Type B pancreatic cell (in vitro differentiated cells): ENCODE measurements at regions not wholly inside any gene's neighbourhood (a gene's known extent, or its start where the extent isn't known, plus 50 kb on each side); places are given as distances from the start of the nearest gene placed in this dataset.

Source experiments
- DNase-seq: peaks from one replicate; pipeline ENCODE4 v3.0.0; 2021; ENCODE audit warnings: mixed read lengths; ENCODE audit not compliant: unreplicated experiment; ENCODE audit errors: extremely low spot score
- H3K27ac Mint-ChIP-seq: 2 replicates; pipeline ENCODE4 v1.8.0; 2021; ENCODE audit warnings: mild to moderate bottlenecking, mixed read lengths
- H3K27me3 Mint-ChIP-seq: 2 replicates; pipeline ENCODE4 v1.8.0; 2021; ENCODE audit warnings: mixed read lengths
- H3K36me3 Mint-ChIP-seq: 2 replicates; pipeline ENCODE4 v1.8.0; 2021; ENCODE audit warnings: mixed read lengths
- H3K4me1 Mint-ChIP-seq: one replicate; pipeline ENCODE4 v1.8.0; 2021; ENCODE audit warnings: mixed read lengths; ENCODE audit not compliant: unreplicated experiment
- H3K4me3 Mint-ChIP-seq: 2 replicates; pipeline ENCODE4 v1.8.0; 2021; ENCODE audit warnings: mild to moderate bottlenecking, mixed read lengths
- H3K9me3 Mint-ChIP-seq: 2 replicates; pipeline ENCODE4 v1.8.0; 2021; ENCODE audit warnings: mixed read lengths
- CTCF ChIP-seq: fragments of 200-600 bp; sonication (generic); conservative IDR thresholded peaks from 2 replicates; pipeline ENCODE4 v1.5.0; 2021; ENCODE audit warnings: antibody characterized with exemption, mild to moderate bottlenecking

- Mint-ChIP-seq H3K9me3 (peaks cover 4% of the 10 kb centered on the region), H3K36me3 (no peaks in the 10 kb centered on the region), H3K4me1 (peaks cover 16% of the 10 kb centered on the region), H3K27ac (no peak overlapping the region), H3K27me3 (no peaks in the 10 kb centered on the region), H3K4me3 (no peak overlapping the region)
- no peak for DNase-seq
- TF ChIP-seq CTCF = no peak
Observed at GRCh38 chr3:30233913-30234646, 372.3 kb upstream of the TGFBR2 start.

GRCh38 chr3:30236011-30236410, 370.4 kb upstream of the TGFBR2 start:
- Mint-ChIP-seq H3K4me1 (peaks cover 14% of the 10 kb centered on the region), H3K36me3 (no peaks in the 10 kb centered on the region), H3K27ac (no peak overlapping the region), H3K4me3 (no peak overlapping the region), H3K9me3 (peaks cover 4% of the 10 kb centered on the region), H3K27me3 (no peaks in the 10 kb centered on the region)
- no peak for TF ChIP-seq CTCF
- DNase-seq = no peak

DNA sequence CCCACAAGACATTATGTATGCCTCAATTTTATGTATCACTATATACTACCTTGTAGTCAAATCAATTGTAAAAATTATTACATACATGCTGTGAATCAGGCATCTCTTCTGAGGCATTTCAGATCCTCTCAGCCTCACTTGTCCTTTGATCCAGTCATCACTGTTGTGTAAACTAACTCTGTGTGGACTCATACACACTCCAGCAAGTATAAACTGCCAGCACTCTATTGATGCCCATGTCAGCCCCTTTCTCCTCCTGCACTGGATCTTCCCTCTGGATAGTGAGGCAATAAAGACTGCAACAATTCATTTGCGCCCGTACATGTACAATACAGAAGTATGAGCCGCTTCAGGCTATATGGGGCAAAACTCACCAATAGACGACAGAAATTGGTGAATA, 364.7 kb upstream of the TGFBR2 start:
- Mint-ChIP-seq H3K27me3 (no peaks in the 10 kb centered on the region), H3K4me3 (no peak overlapping the region), H3K36me3 (no peaks in the 10 kb centered on the region), H3K27ac (no peak overlapping the region), H3K4me1 (peaks cover 8% of the 10 kb centered on the region), H3K9me3 (peaks cover 4% of the 10 kb centered on the region)
- no peak for DNase-seq
- no peak for TF ChIP-seq CTCF

- Mint-ChIP-seq H3K36me3 (no peaks in the 10 kb centered on the region), H3K4me3 (no peak overlapping the region), H3K27me3 (peaks cover 3% of the 10 kb centered on the region), H3K4me1 (peaks cover 12% of the 10 kb centered on the region), H3K9me3 (no peaks in the 10 kb centered on the region), H3K27ac (no peak overlapping the region)
- no peak for DNase-seq
- no peak for TF ChIP-seq CTCF
Observed at GRCh38 chr3:30245858-30246622, 360.4 kb upstream of the TGFBR2 start.

DNA sequence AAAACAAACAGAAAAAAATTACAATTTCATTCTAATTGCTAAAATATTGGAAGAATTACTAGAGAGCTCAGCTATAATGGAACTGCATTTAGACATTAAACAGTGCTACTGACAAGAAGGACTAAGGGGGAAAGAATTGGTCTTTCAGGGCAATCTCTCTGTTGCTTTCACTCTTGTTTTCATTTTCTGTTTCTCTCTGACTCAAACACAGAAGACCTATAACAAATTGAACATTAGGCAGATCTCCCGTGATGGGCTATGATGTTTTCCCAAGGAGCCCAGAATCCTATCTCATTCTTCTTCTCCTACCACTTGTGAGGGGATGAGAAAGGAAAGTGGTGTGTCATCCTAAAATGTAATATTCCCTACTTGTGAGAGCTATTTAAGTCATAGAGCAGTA, 358.0 kb upstream of the TGFBR2 start:
- Mint-ChIP-seq H3K4me3 (no peak overlapping the region), H3K4me1 (peaks cover 12% of the 10 kb centered on the region), H3K9me3 (peaks cover 3% of the 10 kb centered on the region), H3K27ac (no peak overlapping the region), H3K27me3 (peaks cover 3% of the 10 kb centered on the region), H3K36me3 (no peaks in the 10 kb centered on the region)
- no peak for TF ChIP-seq CTCF
- DNase-seq = no peak
